Lung (tissue), 11 donors: ENCODE measurements at regions not wholly inside any gene's neighbourhood (a gene's known extent, or its start where the extent isn't known, plus 50 kb on each side); places are given as distances from the start of the nearest gene placed in this dataset.

Experiments
- ATAC-seq: fragments of 200-7000 bp; cut with Tn5 transposase; one replicate; pipeline ENCODE4 v1.9.1; 2020; ENCODE audit warnings: moderate number of reproducible peaks; ENCODE audit not compliant: insufficient read depth, low FRiP score
- DNase-seq, 3 donors: peaks; one replicate each; pipeline ENCODE4 v3.0.0-alpha.2; 2013 to 2017
- H3K27ac ChIP-seq, 2 donors: one replicate each; pipeline ENCODE4 v1.5.1; 2013; ENCODE audit warnings: mild to moderate bottlenecking in 2 of 2, moderate library complexity in 2 of 2, control low read depth in 1 of 2, inconsistent platforms in 1 of 2, low read depth in 1 of 2, low read length in 1 of 2
- H3K27me3 ChIP-seq, 3 donors: one replicate each; pipeline ENCODE4 v1.5.1; 2013; ENCODE audit warnings: low read length in 2 of 3; ENCODE audit not compliant: control insufficient read depth in 3 of 3, insufficient read depth in 3 of 3
- H3K36me3 ChIP-seq, 4 donors: one replicate each; pipeline ENCODE4 v1.5.1; 2013; ENCODE audit warnings: low read length in 4 of 4, mild to moderate bottlenecking in 1 of 4, moderate library complexity in 1 of 4; ENCODE audit not compliant: control insufficient read depth in 4 of 4, insufficient read depth in 4 of 4
- H3K4me1 ChIP-seq, 5 donors: one replicate each; pipeline ENCODE4 v1.5.1; 2013; ENCODE audit warnings: low read length in 5 of 5, mild to moderate bottlenecking in 2 of 5, moderate library complexity in 1 of 5; ENCODE audit not compliant: control insufficient read depth in 5 of 5, insufficient read depth in 5 of 5
- H3K4me3 ChIP-seq: one replicate; pipeline ENCODE4 v1.5.1; 2013; ENCODE audit warnings: mild to moderate bottlenecking, control low read depth, moderate library complexity
- H3K9ac ChIP-seq, 2 donors: one replicate each; pipeline ENCODE4 v1.5.1; 2013; ENCODE audit warnings: low read length in 2 of 2, control low read depth in 1 of 2; ENCODE audit not compliant: insufficient read depth in 1 of 2
- H3K9me3 ChIP-seq, 4 donors: one replicate each; pipeline ENCODE4 v1.5.1; 2013; ENCODE audit warnings: low read length in 3 of 4, mild to moderate bottlenecking in 1 of 4, moderate library complexity in 1 of 4; ENCODE audit not compliant: control insufficient read depth in 4 of 4, insufficient read depth in 3 of 4
- CTCF ChIP-seq: IDR thresholded peaks from 2 replicates; pipeline ENCODE4 v1.5.1; 2012; ENCODE audit warnings: mild to moderate bottlenecking; ENCODE audit errors: control extremely low read depth, extremely low read depth
- WGBS, 2 donors: extraction: QIAGEN DNeasy Blood & Tissue Kit; methylation state at CpG; one replicate each; pipeline ENCODE4 v1.1.7; 2013; 5-methylcytosine and 5-hydroxymethylcytosine counted together
- donor health status: control.
- donor health status: control.
- donor health status: Bipolar disorder and iron deficiency.
- donor health status: healthy.
- donor health status: DM: yes; HTN: yes; CAD: no.

DNA sequence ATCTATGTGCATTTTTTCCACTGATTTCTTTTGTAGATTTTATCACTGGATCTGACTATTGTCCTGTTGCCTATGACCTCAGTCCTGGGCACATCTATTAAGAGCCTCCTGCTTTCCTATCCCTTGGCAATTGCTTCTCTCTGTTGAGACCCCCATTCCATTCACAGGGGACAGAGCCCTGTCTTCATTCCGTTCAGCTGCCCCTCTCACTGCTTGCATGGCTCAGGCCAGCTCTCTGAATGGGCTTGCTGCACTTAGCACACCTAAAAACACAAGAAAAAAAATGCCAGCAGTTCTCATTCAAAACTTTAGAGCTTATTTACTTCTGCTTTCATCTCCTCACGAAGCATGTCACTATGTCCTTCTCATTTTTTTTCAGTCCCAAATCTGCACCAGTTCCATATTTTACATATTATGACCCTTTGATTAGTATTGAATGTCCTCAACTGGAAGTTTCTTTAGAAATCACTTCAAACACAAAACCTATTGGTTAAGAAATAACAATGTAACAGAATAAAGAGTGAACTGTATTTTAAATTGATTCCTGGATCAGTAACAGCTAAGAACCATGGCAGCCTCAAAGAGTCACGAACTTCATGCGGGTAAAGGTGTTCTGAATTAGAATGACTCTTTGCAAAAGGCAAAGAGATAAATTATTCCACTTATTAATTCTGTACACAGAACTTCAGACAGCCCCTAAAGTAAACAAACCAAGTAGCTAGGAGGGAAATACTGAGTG lies 616.5 kb downstream of the C6orf118 start:
- no peak for DNase-seq
- H3K27me3 ChIP-seq = no peaks in the 10 kb centered on the region
- H3K9ac ChIP-seq = no peak overlapping the region
- peaks cover 0 to 8% (median 0%) of the 10 kb centered on the region in 5 donors for H3K4me1 ChIP-seq
- peaks cover 0 to 4% (median 0%) of the 10 kb centered on the region in 4 donors for H3K9me3 ChIP-seq
- TF ChIP-seq CTCF = no peak
- no peak overlapping the region for H3K27ac ChIP-seq
- no peak for ATAC-seq
- H3K4me3 ChIP-seq = no peak overlapping the region
- 59 to 67% methylated on average over 4 of the region's 4 CpGs for WGBS, 2 donors
- H3K36me3 ChIP-seq = no peaks in the 10 kb centered on the region

GRCh38 chr6:164690702-164691500 lies 618.5 kb downstream of the C6orf118 start:
- Histone ChIP-seq H3K27me3 (no peaks in the 10 kb centered on the region), H3K9me3 (peaks cover 0 to 4% (median 0%) of the 10 kb centered on the region in 4 donors), H3K36me3 (no peaks in the 10 kb centered on the region), H3K4me1 (peaks cover 0 to 5% (median 0%) of the 10 kb centered on the region in 5 donors), H3K4me3 (no peak overlapping the region), H3K9ac (no peak overlapping the region), H3K27ac (no peak overlapping the region)
- DNase-seq (no peak), ATAC-seq (no peak)
- no peak for TF ChIP-seq CTCF
- 77 to 83% methylated on average over 6 of the region's 6 CpGs for WGBS, 2 donors

- Histone ChIP-seq H3K9ac (no peak overlapping the region), H3K4me1 (peaks cover 0 to 2% (median 0%) of the 10 kb centered on the region in 5 donors), H3K27me3 (no peaks in the 10 kb centered on the region), H3K36me3 (no peaks in the 10 kb centered on the region), H3K27ac (no peak overlapping the region), H3K4me3 (no peak overlapping the region), H3K9me3 (peaks cover 0 to 4% (median 0%) of the 10 kb centered on the region in 4 donors)
- no peak for TF ChIP-seq CTCF
- 89 to 91% methylated on average over 5 of the region's 5 CpGs for WGBS, 2 donors
- DNase-seq (no peak), ATAC-seq (no peak)
Observed at GRCh38 chr6:164690241-164690640, 619.2 kb downstream of the C6orf118 start.
